ENCODE measurements at regions not wholly inside any gene's neighbourhood (a gene's known extent, or its start where the extent isn't known, plus 50 kb on each side); places are given as distances from the start of the nearest gene placed in this dataset.
"Not testable (repeated sequence)": the region's sequence is repeated elsewhere in the genome, so short reads cannot be mapped to it uniquely, and the experiment has no call there.

DNA sequence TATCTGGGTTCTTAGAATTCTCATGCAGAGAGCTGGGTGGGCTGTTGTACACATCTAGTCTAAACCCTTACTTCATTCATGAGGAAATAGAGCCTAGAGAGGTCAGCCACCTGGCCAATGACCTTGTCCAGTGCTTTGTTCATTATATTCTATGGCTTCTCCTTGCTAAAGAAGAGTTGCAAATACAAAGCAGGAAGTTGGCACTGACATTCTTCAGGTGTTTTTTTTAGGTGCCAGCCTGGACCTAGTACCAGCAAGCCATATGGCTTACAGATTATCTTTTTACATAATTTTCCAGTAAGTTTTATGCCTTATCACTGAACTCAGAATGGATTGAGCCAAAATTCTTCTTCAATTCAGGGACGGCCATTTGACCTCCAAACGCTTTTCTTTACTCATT lies 54.7 kb upstream of the PGM2 start:
- no peak for DNase-seq (ENCODE audit: low read depth in 2 of 2)

DNA sequence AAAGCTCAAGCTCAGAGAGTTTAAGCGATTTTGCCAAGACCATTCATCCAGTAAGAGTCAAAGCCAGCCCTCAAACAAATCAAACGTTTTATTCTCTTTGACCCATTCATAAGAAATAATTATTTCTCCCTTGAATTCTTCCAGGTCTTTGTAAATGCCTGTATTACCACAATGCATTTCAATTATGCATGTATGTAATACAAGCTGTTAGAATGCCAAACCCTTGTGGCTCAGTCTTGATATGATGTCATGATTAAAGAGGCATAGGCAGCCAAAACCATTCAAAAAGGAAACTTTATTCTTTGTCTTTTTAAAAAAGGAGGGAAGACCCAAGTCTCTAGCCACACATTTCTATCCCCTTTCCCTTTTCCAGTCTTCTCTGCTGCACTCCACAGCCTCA lies 56.5 kb upstream of the PGM2 start:
- peak; percentile 22 to 36 for DNase-seq (ENCODE audit: low read depth in 2 of 2)

DNA sequence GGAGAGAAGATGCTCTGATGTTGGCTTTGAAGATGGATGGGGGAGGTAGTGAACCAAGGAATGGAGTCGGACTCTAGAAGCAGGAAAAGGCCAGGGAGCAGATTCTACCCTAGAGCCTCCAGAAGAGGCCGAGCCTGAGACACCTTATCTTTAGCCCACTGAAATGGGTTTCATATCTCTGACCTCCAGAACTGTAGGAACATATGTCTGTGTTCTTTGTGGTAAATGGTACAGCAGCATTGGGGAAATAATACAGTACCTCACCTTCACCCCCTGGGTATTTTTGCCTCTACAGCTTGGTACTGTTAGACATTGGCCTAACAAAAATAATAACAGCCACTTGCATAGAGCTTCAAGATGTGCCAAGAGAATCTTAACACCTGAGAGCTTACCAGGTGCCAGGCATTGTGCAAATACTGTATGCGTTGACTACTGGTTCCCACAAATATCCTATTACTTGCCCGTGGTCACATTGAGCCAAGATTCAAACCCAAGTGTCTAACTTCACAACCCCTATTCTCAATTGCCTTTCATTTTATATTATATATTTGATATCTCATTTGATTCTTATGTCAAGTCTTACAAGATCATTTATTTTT lies 57.0 kb upstream of the PGM2 start:
- no peak for DNase-seq (ENCODE audit: low read depth in 2 of 2)

DNA sequence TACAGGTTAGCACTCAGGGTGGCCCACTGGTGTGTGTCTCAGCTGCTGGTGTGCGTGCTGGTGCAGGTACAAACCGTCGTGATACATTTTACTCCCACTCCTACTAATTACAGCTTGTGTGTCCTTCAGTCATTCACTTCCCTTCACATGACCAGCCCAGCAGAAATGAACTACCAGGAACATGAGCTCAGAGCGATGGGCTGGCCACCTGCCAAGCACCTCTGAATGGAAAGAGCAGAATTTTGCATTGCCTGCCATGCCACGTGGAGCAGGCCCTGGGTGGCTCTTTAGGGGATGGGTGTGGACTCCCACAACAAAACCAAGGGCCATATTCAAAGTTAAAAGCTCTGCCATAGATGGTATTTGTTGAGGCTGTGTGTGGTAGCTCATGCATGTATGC lies 58.9 kb upstream of the PGM2 start:
- DNase-seq (ENCODE audit: low read depth in 2 of 2) = no peak

DNA sequence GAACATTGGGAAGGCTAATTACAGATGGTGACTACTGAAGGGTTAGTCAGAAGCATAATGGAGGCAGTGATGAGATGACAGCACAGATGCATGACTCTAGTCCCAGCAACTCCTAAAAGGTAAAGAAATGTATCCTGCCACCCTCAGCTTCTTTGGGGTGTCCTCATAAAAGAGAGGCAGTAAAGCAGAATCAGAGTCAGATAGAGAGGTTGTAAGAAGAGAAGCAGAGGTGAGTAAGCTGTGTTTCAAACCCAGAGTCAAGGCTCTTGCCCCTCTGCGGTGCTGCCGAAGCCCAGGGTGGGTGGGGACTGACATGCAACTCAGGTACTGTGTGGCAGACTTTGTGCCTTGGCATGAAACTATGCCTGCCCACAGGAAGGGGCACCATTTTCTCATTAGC lies 59.5 kb upstream of the PGM2 start:
- DNase-seq (ENCODE audit: low read depth in 2 of 2) = no peak

DNA sequence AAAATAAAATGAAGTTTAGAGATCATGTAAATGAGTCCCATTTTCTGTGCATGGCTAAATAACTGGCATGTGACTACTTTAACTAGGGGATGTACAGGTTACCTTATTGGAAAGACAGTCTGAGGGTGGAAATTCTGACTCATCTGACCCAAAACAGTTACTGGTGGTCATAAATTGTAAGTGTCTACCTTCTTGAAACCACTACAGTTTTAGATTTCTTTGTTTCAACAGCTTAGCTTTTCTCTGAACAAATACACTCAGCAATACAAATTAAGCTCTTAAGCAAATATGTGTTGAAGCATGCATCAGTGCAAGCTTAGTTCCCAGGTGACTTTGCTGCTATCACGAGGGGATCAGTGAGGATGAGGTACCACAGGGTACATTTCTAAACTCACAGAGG lies 60.7 kb upstream of the PGM2 start:
- no peak for DNase-seq (ENCODE audit: low read depth in 2 of 2)

DNA sequence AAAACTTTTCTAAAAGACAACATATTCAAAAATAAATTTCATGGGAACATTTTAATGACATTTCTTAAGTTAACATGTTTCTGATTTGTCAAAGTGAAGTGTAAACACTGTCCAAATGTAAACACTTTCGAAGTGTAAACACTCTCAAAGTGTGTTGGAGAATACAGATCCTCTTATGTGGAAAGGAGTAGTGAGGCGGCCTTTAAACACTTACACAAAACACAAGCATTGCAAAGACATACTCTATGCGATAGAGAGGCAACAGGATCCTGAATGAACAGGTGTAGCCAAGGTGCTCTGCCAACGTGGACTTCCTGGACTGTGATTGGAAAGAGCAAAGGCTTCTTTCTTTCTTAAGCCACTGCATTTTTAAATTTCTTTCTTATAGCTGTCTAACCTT lies 62.7 kb upstream of the PGM2 start:
- no peak for DNase-seq (ENCODE audit: low read depth in 2 of 2)

DNA sequence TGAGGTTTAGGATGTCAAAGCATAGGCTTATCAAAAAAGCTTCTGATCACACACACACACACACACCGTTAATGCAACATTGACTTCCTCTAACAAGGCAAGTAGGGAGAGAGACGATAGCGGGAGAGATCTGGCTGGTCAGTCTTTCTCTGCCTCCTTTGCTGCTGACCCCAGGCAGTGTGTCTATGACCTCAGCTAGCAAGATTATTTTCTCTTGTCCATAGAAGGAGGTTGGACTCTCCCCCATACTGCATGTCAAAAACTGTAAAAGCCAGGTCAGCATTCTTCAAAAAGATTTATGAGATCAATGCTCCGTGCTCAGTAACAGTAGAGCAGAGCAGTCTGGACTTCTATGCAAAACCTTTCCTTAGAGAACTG lies 63.5 kb upstream of the PGM2 start:
- DNase-seq (ENCODE audit: low read depth in 2 of 2) = no peak

DNA sequence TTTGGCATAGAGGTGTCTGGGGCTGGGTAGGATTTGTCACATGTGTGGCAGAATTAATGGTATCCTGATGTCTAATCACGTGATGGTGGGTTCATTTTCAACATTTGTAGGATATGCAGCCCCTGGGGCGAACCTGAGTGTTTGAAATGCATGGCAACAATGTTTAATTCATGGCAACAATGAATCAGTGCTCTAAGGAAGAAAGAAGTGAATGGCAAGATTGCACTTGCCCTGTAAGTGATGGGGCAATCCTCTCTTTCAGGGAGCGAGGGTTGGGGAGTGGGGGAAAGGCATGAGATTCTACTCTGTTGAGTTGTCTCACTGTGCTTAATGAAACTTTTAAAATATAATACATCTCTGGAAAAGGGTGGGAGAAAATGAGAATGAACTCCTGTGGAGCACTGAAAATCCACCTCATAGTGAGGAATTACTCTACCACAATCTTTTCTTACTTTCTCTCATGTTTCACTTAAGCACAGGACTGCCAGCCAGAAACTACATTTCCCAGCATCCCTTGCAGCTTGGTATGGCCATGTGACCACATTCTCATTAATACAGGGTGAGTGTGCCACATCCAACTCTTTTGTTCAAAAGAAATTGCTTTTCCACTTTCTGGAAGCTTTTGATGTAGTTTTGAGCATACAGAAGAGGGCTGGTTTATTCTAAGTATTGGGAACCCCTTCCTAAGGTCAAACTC lies 64.0 kb upstream of the PGM2 start:
- DNase-seq (ENCODE audit: low read depth in 2 of 2) = no peak

DNA sequence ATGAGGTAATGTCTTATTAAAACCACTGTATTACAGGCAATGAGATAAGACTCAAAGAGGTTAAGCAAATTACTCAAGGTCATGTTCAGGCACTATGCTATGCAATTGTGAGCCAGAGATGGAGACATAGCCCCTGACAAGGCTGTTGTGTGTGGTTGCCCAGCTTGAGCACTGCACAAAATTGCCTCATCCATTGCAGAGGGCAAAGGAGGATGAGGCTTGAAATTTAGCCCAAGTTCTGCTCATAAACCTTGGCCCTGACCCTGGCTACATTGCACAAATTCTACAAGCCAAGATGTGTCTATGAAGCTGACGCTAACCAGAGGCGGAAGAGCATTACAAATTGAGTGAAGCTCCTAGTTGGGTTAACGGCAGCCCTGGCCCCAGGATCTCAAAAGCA lies 65.6 kb upstream of the PGM2 start:
- DNase-seq (ENCODE audit: low read depth in 2 of 2) = no peak

DNA sequence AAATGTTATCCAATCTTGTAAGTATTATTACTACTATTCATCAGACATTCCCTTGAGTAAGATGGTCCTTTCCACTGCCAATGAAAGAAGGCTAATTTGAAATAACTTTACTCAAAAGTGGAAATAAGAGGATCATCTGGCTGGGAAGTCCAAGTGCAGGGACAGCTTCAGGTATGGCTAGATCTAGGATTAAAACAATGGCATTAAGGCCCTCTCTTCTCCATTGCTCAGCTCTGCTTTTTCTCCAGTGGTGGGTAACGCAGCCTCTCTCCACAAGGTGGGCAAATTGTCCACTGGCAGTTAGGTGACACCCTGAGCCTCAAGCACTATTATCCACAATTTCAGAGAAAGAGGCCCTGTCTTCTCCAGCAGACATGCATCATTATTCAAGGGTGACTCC lies 66.7 kb upstream of the PGM2 start:
- DNase-seq (ENCODE audit: low read depth in 2 of 2) = no peak

DNA sequence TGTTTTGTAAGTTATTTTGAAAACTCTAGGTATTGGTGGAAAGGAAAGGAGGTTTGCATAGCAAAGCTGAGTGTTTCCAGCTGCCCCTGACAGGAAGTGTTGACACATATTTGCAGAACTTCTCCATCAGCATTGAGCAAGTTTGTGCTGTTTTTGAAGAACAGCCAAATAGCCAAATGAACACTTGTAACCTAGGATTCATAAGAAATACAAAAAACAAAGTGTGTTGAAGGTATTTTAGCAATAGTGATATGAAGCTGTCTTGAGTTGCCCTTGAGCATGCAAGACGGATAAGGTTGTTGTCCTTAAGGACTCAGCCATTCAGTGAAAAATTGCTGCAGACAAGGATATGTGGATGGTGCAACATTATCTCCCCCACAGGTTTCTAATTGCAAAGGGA lies 68.3 kb upstream of the PGM2 start:
- peak; percentile 37 to 46 for DNase-seq (ENCODE audit: low read depth in 2 of 2)

DNA sequence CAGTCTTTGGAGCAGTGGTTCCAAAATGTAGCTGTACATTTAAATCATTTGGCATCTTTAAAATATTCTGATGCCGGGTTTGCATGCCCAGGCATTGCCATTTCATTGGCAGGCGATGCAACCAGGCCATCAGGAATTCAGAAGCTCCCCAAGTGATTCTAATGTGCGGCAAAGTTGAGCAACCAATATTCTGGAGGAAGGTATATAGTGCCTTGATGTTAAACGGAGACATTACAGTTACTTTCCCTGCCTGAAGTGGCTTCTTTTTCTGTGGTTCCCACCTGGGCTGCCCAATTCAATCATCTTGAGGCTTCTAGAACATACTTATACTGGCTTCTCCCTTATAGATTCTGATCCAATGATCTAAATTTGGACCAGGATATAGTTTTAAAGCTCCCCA lies 68.7 kb upstream of the PGM2 start:
- DNase-seq (ENCODE audit: low read depth in 2 of 2) = no peak

DNA sequence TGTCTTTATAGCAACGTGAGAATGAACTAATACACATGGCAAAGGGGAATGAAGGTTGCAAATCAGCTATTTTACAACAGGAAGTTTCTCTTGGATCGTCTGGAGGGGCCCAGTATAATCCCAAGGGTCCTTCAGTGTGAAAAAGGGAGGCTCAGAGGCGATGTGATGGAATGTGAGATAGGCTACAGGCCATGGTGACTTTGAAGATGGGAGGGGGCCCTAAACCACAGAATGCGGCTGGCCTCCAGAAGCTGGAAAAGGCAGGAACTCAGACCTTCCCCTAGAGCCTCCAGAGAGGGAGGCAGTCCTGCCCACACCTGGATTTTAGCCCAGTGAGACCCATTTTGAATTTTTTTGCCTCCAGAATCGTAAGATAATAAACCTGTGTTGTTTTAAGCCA lies 69.4 kb upstream of the PGM2 start:
- no peak for DNase-seq (ENCODE audit: low read depth in 2 of 2)

DNA sequence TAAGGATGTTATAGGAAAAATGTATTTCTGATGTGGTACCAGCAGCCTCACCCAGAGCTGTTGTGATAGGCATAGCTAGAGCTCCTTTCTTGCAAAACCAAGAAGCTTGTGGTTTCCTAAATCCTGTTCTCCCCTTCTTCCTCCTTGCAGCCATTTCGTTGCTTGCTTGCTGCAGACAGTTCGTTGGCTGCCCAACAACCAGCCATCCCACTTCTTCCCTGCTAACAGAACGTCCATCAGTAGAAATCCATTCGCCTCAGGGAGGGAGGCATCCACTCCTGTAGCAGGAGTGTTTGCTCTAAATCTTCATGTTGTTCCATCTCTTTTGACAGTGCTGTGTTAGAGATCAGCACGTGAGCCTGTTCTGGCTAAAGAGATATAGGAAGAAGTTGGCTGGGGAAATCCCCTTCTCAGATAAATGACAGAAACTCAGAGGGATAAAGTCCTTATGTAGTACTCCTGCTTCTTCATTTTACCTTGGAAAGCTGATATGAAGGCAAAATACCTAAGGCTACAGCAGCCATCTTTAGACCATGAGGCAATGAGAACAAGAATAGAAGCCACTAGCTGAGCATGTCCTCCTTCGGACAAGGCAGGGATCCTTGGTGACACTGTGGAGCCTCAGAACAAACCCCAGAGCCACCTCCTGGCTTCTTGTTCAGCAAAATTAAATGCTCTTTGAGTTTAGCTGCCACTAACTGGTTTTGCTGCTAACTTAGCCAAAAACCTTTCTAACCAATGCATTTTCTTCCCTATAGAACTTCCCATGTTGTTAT lies 68.4 kb upstream of the RELL1 start:
- no peak for DNase-seq (ENCODE audit: low read depth in 2 of 2)

DNA sequence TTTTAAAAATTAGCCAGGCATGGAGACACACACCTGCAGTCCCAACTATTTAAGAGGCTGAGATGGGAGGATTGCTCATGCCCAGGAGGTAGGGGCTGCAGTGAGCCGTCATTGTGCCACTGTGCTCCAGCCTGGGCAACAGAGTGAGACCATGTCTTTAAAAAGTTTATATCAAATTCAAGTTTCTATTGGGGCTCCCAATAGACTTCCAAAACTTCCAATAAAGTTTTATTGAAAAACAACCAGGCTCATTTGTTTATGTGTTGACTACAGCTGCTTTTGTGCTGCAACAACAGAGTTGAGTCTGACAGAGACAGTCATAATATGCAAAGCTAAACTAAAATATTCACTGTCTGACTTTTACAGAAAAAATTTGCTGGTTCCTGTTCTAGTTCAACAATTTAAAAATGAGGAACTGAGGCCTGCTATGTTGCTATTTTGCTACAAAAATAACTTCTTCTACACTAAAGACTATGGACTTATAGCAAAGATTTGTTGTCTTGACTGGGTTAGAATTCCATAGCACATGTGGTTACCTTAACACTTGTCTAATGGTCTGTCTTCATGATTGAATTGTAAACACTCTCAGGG lies 63.3 kb upstream of the RELL1 start:
- DNase-seq (ENCODE audit: low read depth in 2 of 2) = no peak

DNA sequence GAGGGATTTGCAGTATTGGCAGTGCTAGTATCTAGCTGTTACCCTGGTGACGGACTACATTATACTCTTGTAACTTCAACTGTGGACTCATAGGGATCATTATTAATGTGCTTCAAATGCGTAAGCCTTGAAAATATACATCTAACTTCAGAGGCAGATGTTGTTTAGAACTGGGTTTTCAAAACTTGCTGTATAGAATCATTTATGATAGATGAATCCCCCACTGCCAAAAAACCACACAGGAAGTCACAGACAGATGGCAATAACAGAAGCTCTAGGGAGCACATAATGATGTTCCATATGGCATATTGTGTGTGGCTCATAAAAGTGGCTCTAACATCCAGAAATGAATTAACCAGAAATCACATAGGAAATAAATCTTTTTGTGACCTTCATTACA lies 62.3 kb upstream of the RELL1 start:
- no peak for DNase-seq (ENCODE audit: low read depth in 2 of 2)

DNA sequence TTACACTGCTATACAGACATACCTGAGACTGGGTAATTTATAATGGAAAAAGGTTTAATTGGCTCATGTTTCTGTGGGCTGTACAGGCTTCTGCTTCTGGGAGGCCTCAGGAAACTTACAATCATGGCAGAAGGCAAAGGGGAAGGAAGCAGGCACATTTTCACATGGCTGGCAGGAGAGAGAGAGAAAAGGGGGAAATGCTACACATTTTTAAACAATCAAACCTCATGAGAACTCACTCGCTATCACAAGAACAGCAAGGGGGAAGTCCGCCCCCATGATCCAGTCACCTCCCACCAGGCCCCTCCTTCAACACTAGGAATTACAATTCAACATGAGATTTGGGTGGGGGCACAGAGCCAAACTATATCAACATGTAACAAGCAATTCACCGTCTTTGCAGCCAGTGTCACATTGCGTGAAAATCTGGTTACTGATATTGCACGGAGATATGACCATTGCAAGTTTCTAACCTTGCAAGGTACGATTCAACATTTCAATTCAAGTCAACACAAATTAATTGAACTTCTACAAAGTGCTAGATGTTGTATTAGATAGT lies 61.7 kb upstream of the RELL1 start:
- no peak for DNase-seq (ENCODE audit: low read depth in 2 of 2)

DNA sequence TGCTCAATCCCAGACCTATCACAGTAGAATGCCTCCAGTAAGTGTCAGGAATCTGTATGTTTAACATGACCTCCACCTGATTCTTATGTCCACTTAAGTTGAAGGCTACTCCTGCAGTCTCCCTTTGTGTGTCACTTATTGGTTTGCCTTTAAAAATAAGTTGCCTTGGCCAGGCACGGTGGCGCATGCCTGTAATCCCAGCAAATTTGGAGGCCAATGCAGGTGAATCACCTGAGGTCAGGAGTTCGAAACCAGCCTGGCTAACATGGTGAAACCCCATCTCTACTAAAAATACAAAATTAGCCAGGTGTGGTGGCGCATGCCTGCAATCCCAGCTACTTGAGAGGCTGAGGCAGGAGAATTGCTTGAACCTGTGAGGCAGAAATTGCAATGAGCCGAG lies 60.7 kb upstream of the RELL1 start:
- not testable (repeated sequence) for DNase-seq (ENCODE audit: low read depth in 2 of 2)

DNA sequence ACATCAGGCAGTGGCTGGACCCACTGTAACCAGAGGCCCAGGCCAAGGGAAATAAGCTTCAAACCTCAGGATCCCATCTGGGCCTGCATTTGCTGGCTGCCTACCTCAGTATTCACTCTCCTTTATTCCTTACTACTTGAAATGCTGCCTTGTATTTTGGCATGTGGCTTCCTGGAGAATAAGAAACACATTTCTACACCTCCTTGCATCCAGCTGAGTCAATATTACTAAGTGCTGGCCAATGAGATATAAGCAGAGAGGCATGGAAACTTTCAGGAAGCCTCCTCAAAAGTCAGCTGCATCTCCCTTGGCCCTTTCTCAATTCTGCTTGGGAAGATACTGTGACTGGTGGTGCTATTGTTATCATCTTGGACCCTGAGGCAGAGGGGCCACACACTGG lies 59.8 kb upstream of the RELL1 start:
- DNase-seq (ENCODE audit: low read depth in 2 of 2) = no peak

DNA sequence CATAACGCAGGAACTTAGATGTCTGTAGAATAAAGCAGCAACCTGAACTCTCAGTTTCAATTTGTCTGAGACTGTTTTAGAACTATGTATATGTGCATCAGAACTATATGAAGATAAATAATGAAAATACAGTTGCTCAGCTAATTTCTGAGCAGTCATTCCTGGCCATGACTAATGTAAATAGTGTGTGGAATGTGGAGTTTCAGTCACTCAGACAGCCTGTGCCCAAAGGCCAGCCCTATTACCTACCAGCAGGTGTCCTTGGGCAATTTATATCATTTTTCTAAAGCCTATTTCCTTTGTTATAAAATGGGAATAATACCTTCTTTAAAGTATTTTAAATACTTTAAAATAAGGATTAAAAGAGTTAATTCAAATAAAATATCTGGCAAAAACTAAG lies 56.0 kb upstream of the RELL1 start:
- DNase-seq (ENCODE audit: low read depth in 2 of 2) = no peak

DNA sequence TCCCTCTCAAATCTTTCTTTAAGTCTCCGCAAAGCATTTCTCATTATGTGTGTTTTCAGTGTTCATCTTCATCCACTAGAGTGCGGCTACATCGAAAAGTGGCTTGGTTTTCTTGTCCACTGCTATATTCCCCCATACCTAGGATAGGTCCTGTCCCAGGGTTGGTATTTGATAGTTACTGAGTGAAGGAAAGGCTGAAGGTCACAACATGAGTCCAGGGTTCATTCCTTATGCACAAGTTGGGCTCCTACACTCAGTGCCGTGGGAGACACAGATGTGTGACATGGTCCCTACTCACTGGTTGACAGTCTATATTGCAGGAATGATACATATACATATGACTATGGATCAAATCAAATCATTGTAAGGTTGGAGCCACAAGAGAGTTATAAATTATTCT lies 55.4 kb upstream of the RELL1 start:
- DNase-seq (ENCODE audit: low read depth in 2 of 2) = no peak

DNA sequence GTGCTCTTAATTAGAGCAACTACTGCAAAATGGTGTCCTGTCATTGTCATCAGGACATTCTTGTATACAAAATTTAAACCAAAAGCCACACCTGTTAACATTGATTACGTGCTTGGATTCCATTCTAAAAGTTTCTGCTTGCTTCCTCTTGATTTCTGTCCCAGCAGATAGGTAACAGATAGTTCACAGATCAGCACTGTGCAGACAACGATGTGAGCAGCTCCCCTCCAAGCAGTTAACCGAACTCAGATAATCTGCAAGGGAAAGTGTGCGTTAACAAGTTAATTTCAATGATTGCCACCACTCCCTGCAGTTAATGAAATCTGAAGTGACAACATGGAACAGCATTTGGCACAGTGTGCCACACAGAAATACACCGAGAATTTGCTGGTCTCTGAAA lies 54.4 kb upstream of the RELL1 start:
- no peak for DNase-seq (ENCODE audit: low read depth in 2 of 2)
